Fibroblast of the aortic adventitia (primary cell): ENCODE measurements at regions not wholly inside any gene's neighbourhood (a gene's known extent, or its start where the extent isn't known, plus 50 kb on each side); places are given as distances from the start of the nearest gene placed in this dataset.

Experiments
- DNase-seq: peaks from one replicate; pipeline ENCODE4 v3.0.0-alpha.2; 2010; ENCODE audit warnings: low read depth
- H3K4me3 ChIP-seq: 2 replicates; pipeline ENCODE4 v1.5.1; 2011; ENCODE audit warnings: low read depth, mild to moderate bottlenecking, control low read depth, low read length, moderate library complexity
- TF ChIP-seq, protein P1 (sequence below): IDR thresholded peaks from 2 replicates; pipeline ENCODE4 v1.5.1; 2011; ENCODE audit warnings: mild to moderate bottlenecking, low read length, control low read depth, inconsistent platforms; ENCODE audit not compliant: insufficient read depth

DNA sequence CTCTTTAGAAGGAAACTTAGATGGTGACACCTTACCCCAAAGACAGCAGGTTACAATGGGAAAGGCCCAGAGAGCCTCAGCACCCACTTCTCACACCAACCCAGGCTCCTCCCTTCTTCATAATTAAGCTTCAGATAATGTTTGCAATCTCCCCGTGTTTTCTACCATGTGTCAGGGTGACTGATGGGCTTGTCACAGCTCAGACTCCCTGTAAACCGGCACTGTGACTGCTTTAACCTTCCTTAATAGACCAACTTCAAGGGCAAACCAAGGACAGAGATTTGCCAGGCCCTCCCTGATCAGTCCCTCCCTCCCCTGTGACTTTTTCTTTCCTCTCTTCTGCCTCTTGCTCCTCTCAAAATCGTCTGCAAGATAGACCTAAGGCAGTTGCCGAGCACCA is 760.6 kb upstream of the EEF2KMT start:
- no peak for DNase-seq
- TF ChIP-seq, protein P1, sequence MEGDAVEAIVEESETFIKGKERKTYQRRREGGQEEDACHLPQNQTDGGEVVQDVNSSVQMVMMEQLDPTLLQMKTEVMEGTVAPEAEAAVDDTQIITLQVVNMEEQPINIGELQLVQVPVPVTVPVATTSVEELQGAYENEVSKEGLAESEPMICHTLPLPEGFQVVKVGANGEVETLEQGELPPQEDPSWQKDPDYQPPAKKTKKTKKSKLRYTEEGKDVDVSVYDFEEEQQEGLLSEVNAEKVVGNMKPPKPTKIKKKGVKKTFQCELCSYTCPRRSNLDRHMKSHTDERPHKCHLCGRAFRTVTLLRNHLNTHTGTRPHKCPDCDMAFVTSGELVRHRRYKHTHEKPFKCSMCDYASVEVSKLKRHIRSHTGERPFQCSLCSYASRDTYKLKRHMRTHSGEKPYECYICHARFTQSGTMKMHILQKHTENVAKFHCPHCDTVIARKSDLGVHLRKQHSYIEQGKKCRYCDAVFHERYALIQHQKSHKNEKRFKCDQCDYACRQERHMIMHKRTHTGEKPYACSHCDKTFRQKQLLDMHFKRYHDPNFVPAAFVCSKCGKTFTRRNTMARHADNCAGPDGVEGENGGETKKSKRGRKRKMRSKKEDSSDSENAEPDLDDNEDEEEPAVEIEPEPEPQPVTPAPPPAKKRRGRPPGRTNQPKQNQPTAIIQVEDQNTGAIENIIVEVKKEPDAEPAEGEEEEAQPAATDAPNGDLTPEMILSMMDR = no peak

DNA sequence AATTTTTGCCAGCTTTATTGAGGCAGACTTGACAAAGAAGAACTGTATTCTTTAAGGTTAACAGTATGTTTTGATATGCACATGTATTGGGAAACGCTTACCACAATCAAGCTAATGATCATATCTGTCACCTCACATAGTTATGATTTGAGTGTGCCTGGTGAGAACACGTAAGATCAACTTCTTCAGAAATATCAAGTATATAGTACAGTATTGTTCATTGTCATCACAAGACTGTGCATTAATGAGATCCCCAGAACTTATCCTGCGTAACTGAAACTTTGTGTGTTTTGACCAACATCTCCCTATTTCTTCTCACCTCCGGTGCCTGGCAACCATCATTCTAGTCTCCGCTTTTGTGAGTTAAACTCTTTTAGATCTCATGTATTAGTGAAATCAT is 756.4 kb upstream of the EEF2KMT start:
- TF ChIP-seq, protein P1 = no peak
- no peak for DNase-seq
- no peak overlapping the region for H3K4me3 ChIP-seq

More for the DNA sequence above, 760.6 kb upstream of the EEF2KMT start:
- no peak overlapping the region for H3K4me3 ChIP-seq

DNA sequence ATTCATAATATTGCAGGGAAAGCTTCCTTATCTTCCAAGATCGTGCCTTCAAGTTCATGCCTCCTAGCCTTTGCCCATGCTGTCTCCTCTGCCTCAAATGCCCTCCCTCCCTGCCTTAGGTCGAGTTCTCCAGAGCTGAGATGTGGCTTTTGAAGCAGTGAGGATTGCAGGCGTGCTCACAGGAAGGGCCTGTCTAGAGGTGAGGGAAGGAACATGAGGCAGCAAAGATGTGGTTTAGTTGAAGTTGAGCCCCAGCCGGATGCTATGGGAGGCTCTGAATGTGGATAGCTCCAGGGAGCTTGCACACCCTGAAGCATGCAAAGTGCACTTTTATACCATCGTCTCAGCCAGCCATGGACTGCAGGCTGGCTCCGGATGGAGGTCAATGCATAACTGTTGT is 754.6 kb upstream of the EEF2KMT start:
- DNase-seq = no peak
- TF ChIP-seq, protein P1 = no peak
- no peak overlapping the region for H3K4me3 ChIP-seq

DNA sequence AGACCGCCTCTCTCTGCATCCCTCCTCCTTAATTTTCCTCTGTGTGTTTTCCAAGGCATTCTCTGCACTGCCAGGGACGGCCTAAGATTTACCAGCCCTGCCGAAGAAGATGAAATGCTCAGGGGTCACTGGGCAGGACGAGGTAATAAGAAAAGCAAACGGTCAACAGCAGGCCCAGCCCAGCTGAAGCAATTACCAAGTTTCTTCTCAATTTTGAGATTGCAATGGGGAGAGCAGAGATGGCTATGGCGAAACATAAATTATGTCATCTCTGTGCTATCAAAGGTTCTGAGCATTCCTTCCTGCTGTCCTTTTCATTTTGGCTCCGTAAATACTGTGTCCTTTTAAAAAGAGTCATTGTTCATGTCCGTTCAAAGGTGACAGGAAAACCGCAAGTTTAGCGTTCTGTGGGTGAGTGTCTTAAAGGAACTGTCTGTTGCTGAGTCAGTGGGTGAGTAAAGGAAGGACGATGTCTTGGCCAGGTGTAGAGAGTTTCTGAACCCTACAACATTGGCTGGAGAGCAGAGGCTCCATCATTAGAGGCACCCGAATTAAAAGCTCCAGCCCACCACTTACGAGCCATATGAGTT is 753.9 kb upstream of the EEF2KMT start:
- TF ChIP-seq, protein P1 = no peak
- DNase-seq = no peak
- no peak overlapping the region for H3K4me3 ChIP-seq

DNA sequence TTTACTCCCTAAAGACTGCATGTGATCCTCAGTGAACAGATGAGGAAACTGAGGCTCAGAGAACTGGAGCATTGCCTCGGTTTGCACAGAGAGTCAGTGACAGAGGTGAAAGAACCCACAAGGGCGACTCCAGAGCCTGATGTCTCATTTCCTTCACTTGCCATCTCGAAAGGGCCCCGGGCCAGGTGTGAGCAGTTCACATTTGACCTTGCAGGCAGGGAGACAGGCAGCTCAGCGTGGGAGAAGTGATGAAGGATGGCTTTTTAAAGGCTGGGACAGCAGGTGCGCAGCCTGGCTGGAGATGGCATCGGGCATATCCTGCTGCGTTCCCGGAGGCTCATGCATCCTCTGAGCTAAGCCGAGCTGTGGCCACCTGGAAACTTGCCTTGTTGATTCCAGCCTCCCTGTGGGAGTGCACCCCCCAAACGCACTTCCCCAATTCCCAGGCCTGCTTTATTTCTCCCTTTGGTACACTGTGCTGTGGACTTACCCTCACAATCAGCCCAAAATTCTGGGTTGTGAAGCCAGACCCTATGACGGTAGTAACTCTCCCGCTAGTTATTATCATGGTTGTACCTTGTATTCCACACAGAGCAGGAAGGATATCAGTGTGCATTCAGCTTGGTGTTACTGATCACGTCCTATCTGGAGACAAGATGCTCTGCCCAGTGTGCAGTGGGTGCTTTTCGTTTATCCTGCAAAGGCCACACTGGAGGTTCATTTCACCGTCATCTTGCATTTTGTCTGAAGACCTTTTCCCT is 753.2 kb upstream of the EEF2KMT start:
- H3K4me3 ChIP-seq = no peak overlapping the region
- TF ChIP-seq, protein P1 = no peak
- no peak for DNase-seq

DNA sequence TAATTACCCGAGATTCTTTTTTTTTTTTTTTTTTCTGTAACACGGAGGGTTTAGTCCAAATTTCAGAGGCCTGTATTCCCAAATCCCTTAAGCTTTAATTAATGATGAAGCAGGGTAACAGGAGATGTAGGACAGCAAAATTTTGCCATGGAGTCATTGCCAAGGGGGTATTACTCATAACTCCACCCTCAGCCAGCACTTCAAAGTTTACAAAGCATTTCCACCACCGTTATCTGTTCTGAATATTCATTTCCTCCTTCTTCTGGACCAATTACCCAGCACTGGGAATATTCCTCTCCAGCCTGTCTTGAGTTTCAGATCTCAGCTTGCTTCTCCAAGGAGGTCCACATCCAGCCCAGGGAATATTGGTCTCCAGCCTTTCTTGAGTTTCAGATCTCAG is 747.5 kb upstream of the EEF2KMT start:
- DNase-seq = no peak
- no peak overlapping the region for H3K4me3 ChIP-seq
- TF ChIP-seq, protein P1 = no peak

DNA sequence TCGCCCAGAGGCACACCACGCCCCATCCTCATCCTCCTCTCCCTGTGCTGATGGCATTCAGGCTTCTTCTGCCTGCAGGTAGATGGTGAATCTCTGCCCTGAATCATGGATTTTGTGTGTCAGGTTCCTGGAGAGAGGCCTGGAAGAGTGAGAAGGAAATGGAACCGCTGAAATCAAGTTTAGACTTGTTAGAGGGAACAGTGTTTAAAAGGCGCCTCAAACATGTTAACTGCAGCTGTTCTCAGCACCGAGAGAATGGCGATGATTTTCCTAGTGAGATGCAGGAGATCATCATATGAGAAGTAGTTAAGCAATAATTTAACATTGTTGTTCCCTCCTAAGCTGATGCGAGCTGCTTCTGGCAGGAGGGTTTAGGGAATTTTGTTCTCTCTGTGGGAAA is 744.4 kb upstream of the EEF2KMT start:
- TF ChIP-seq, protein P1 = no peak
- DNase-seq = no peak
- no peak overlapping the region for H3K4me3 ChIP-seq
